ENCODE measurements at regions not wholly inside any gene's neighbourhood (a gene's known extent, or its start where the extent isn't known, plus 50 kb on each side); places are given as distances from the start of the nearest gene placed in this dataset.

DNA sequence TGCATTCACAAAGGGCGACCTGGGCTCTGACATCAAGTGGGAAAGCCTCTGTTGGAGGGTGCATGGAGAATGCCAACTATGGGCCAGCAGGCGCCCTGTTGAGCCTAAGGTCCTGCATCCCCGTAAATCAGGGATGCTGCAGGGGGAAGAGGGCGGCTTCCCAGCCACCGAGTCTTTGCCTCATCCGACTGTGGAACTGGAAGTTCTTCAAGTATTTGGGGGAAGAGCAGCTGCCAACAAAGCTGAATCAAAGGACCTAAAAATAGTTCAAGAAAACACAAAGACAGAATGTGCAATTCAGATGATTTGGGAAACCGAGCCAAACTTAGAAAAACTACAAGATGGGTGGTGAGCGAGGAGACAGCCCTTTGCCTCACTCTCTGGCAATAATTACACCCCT lies 281.1 kb upstream of the MGAT5 start:
- no peaks in the 10 kb centered on the region; the same call in 1 of the 2 replicates for H3K36me3 ChIP-seq (ENCODE audit: insufficient read depth, low read length)
- no peaks in the 10 kb centered on the region for H3K9me3 ChIP-seq (ENCODE audit: control insufficient read depth, insufficient read depth, low read length)
- no peak overlapping the region for H3K9ac ChIP-seq (ENCODE audit: low read depth, low read length)
- 0 out of 2 replicates have a peak, but pooled peaks cover 6% of the 10 kb centered on the region for H3K4me1 ChIP-seq (ENCODE audit: insufficient read depth, low read length)

GRCh38 chr2:133974353-133974752 lies 279.5 kb upstream of the MGAT5 start:
- H3K9me3 ChIP-seq (ENCODE audit: control insufficient read depth, insufficient read depth, low read length): no peaks in the 10 kb centered on the region
- no peak overlapping the region for H3K9ac ChIP-seq (ENCODE audit: low read depth, low read length)
- H3K36me3 ChIP-seq (ENCODE audit: insufficient read depth, low read length): no peaks in the 10 kb centered on the region; the same call in 1 of the 2 replicates
- 0 out of 2 replicates have a peak, but pooled peaks cover 6% of the 10 kb centered on the region for H3K4me1 ChIP-seq (ENCODE audit: insufficient read depth, low read length)

- Histone ChIP-seq H3K9me3 (ENCODE audit: control insufficient read depth, insufficient read depth, low read length) (no peaks in the 10 kb centered on the region), H3K36me3 (ENCODE audit: insufficient read depth, low read length) (no peaks in the 10 kb centered on the region; the same call in 1 of the 2 replicates), H3K4me1 (ENCODE audit: insufficient read depth, low read length) (0 out of 2 replicates have a peak, but pooled peaks cover 6% of the 10 kb centered on the region), H3K9ac (ENCODE audit: low read depth, low read length) (no peak overlapping the region)
Observed at GRCh38 chr2:133975135-133975534, 278.7 kb upstream of the MGAT5 start.

GRCh38 chr2:133975676-133976428 lies 278.0 kb upstream of the MGAT5 start:
- no peaks in the 10 kb centered on the region for H3K36me3 ChIP-seq (ENCODE audit: insufficient read depth, low read length)
- H3K9ac ChIP-seq (ENCODE audit: low read depth, low read length): no peak overlapping the region
- no peaks in the 10 kb centered on the region for H3K9me3 ChIP-seq (ENCODE audit: control insufficient read depth, insufficient read depth, low read length)
- H3K4me1 ChIP-seq (ENCODE audit: insufficient read depth, low read length): 0 out of 2 replicates have a peak, but pooled peaks cover under 1% of the 10 kb centered on the region

GRCh38 chr2:133976659-133977058 lies 277.2 kb upstream of the MGAT5 start:
- Histone ChIP-seq H3K4me1 (ENCODE audit: insufficient read depth, low read length) (no peaks in the 10 kb centered on the region), H3K9ac (ENCODE audit: low read depth, low read length) (no peak overlapping the region), H3K9me3 (ENCODE audit: control insufficient read depth, insufficient read depth, low read length) (no peaks in the 10 kb centered on the region), H3K36me3 (ENCODE audit: insufficient read depth, low read length) (no peaks in the 10 kb centered on the region)

GRCh38 chr2:133977405-133977804 lies 276.5 kb upstream of the MGAT5 start:
- Histone ChIP-seq H3K9ac (ENCODE audit: low read depth, low read length) (no peak overlapping the region), H3K4me1 (ENCODE audit: insufficient read depth, low read length) (no peaks in the 10 kb centered on the region), H3K36me3 (ENCODE audit: insufficient read depth, low read length) (no peaks in the 10 kb centered on the region), H3K9me3 (ENCODE audit: control insufficient read depth, insufficient read depth, low read length) (no peaks in the 10 kb centered on the region)

DNA sequence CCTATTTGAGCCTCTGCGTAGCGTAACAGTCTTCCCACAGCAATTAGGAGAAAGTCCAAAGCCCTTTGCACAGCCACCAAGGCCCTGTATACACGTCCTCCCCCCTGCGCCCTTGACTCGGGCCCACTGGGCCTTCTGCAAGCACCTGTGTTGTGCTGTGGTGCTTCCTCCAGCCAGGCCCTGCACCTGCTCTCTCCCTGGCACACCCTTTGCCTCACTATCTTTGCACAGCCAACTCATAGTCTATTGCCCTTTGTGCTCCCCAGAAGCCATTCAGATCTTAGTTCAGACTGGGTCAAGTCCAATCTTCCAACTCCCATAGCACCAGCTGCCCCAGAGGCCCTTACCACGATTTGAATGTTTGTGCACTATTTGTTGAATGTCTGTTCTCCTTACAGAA lies 271.6 kb upstream of the MGAT5 start:
- H3K9me3 ChIP-seq (ENCODE audit: control insufficient read depth, insufficient read depth, low read length): peaks cover 2% of the 10 kb centered on the region
- no peak overlapping the region for H3K9ac ChIP-seq (ENCODE audit: low read depth, low read length)
- no peaks in the 10 kb centered on the region for H3K36me3 ChIP-seq (ENCODE audit: insufficient read depth, low read length)
- 0 out of 2 replicates have a peak, but pooled peaks cover 5% of the 10 kb centered on the region for H3K4me1 ChIP-seq (ENCODE audit: insufficient read depth, low read length)

DNA sequence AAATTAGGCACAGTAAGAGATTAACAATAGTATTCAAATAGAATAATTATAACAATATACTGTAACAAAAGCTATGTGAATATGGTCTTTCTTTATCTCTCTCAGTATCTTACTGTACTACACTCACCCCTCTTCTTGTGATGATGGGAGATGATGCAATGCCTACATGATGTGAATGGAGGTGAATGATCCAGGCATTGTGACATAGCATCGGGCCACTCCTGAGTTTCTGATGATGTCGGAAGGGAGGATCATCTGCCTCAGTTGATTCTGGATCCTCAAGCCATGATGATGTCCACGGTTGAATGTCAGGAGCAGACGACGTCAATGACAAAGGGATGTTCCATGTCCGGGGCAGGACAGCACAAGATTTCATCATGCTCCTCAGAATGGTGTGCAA lies 268.3 kb upstream of the MGAT5 start:
- Histone ChIP-seq H3K9me3 (ENCODE audit: control insufficient read depth, insufficient read depth, low read length) (peaks cover 2% of the 10 kb centered on the region), H3K36me3 (ENCODE audit: insufficient read depth, low read length) (no peaks in the 10 kb centered on the region), H3K9ac (ENCODE audit: low read depth, low read length) (no peak overlapping the region), H3K4me1 (ENCODE audit: insufficient read depth, low read length) (0 out of 2 replicates have a peak, but pooled peaks cover 5% of the 10 kb centered on the region)

DNA sequence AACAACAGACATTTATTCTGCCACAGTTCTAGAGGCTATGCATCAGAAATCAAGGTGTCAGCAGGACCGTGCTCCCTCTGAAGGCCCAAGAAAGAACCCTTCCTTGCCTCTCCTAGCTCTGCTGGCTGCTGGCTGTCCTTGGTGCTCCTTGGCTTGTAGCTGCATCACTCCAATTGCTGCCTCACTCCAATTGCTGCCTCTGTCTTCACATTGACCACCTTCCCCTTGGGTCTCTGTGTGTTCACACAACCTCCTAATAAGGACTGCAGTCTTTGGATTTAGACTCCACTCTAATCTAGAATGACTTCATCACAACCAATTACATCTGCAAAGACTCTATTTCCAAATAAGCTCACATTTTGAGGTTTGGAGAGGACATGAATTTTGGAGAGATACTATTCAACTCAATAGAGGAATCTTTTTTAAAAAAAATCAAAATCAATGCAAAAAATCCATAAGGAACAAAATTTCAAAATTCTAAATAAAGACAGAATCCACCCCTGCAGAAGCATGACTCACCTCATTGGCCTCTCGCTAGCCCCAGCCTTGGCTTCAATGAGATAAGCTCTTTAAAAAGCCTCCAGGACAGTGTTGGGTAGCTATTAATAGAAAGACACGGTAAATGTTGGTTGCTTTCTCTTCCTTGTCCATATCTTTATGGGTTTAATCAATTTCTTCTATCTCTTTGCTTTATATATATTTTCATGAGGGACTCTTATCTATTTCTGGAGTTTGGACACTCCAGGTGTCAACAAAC lies 267.6 kb upstream of the MGAT5 start:
- Histone ChIP-seq H3K4me1 (ENCODE audit: insufficient read depth, low read length) (0 out of 2 replicates have a peak, but pooled peaks cover 5% of the 10 kb centered on the region), H3K9me3 (ENCODE audit: control insufficient read depth, insufficient read depth, low read length) (peaks cover 2% of the 10 kb centered on the region), H3K9ac (ENCODE audit: low read depth, low read length) (no peak overlapping the region), H3K36me3 (ENCODE audit: insufficient read depth, low read length) (no peaks in the 10 kb centered on the region)

- H3K4me1 ChIP-seq (ENCODE audit: insufficient read depth, low read length): 0 out of 2 replicates have a peak, but pooled peaks cover 5% of the 10 kb centered on the region
- H3K36me3 ChIP-seq (ENCODE audit: insufficient read depth, low read length): no peaks in the 10 kb centered on the region
- no peak overlapping the region for H3K9ac ChIP-seq (ENCODE audit: low read depth, low read length)
- H3K9me3 ChIP-seq (ENCODE audit: control insufficient read depth, insufficient read depth, low read length): peaks cover 2% of the 10 kb centered on the region
Observed at GRCh38 chr2:133986881-133987795, 266.7 kb upstream of the MGAT5 start.

DNA sequence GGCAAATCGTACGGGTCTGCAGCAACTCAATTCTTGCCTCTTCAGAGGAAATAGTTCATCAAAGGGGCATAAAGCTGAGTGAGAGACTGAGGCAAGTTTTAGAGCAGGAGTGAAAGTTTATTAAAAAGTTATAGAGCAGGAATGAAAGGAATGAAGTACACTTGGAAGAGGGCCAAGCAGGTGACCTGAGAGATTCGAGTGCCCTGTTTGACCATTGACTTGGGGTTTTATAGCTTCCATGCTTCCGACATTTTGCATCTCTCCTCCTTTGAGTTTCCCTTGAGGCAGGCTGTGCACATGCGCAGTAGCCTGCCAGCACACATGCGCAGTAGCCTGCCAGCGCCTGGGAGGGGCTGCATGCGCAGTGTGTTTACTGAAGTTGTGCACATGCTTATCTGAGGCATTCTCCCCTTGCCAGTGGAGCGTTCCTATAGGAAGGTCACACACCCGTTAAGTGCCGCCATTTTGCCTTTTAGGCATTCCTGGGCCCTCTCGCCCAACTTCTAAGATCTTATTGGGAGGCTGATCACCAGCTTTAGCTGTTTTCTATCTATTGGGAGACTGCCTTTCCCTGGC lies 265.5 kb upstream of the MGAT5 start:
- Histone ChIP-seq H3K9ac (ENCODE audit: low read depth, low read length) (no peak overlapping the region), H3K4me1 (ENCODE audit: insufficient read depth, low read length) (0 out of 2 replicates have a peak, but pooled peaks cover 5% of the 10 kb centered on the region), H3K9me3 (ENCODE audit: control insufficient read depth, insufficient read depth, low read length) (peaks cover 2% of the 10 kb centered on the region), H3K36me3 (ENCODE audit: insufficient read depth, low read length) (no peaks in the 10 kb centered on the region)

DNA sequence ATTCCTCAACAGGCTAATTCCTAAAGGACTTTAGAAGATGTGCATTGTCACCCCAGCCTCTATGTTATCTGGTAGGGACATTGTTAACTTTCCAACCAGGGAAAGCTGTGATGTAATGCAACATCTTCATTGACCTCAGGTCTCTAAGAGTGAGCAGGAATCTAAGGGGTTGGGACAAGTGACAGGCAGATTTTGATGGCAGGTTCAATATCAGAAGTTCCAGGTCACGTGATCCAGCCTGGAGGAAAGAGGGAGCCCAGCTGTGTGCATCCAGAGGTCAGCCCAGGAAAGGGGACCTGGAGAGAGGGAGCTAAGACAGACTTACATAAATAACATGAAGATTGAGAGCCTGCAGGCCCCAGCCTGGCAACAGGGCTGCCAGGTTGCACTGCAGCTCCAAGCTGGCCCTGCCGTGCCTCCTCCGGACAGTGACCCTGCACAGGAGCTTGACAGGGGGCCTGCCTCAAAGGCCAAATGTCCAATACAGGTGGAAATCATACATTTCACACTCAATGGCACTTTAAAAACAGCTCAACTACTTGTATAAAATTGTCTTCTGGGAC lies 262.2 kb upstream of the MGAT5 start:
- H3K9me3 ChIP-seq (ENCODE audit: control insufficient read depth, insufficient read depth, low read length): no peaks in the 10 kb centered on the region
- H3K36me3 ChIP-seq (ENCODE audit: insufficient read depth, low read length): no peaks in the 10 kb centered on the region
- no peak overlapping the region for H3K9ac ChIP-seq (ENCODE audit: low read depth, low read length)
- H3K4me1 ChIP-seq (ENCODE audit: insufficient read depth, low read length): 0 out of 2 replicates have a peak, but pooled peaks cover 5% of the 10 kb centered on the region

GRCh38 chr2:133992454-133992853 lies 261.4 kb upstream of the MGAT5 start:
- no peaks in the 10 kb centered on the region for H3K36me3 ChIP-seq (ENCODE audit: insufficient read depth, low read length)
- H3K4me1 ChIP-seq (ENCODE audit: insufficient read depth, low read length): no peaks in the 10 kb centered on the region
- H3K9ac ChIP-seq (ENCODE audit: low read depth, low read length): no peak overlapping the region
- no peaks in the 10 kb centered on the region for H3K9me3 ChIP-seq (ENCODE audit: control insufficient read depth, insufficient read depth, low read length)

Data from ES-I3 (cell line).